Inferior parietal cortex (tissue), 1 donor: ENCODE measurements at regions not wholly inside any gene's neighbourhood (a gene's known extent, or its start where the extent isn't known, plus 50 kb on each side); places are given as distances from the start of the nearest gene placed in this dataset.
"Not testable (repeated sequence)": the region's sequence is repeated elsewhere in the genome, so short reads cannot be mapped to it uniquely, and the experiment has no call there.

Experiments
- DNase-seq: peaks from one replicate; pipeline ENCODE4 v3.0.0-alpha.2; 2016; ENCODE audit errors: extremely low spot score

- DNase-seq = no peak
These were observed 729.6 kb upstream of the NR2F2 start for GRCh38 chr15:95600884-95601283.

- no peak for DNase-seq
These were observed 729.0 kb upstream of the NR2F2 start for GRCh38 chr15:95601525-95601924.

- DNase-seq = no peak
These were observed 726.7 kb upstream of the NR2F2 start for GRCh38 chr15:95603802-95604201.

- DNase-seq = no peak
These were observed 725.9 kb upstream of the NR2F2 start for GRCh38 chr15:95604634-95605036.

- DNase-seq = no peak
These were observed 725.4 kb upstream of the NR2F2 start for GRCh38 chr15:95605098-95605497.

GRCh38 chr15:95606551-95606950 lies 723.9 kb upstream of the NR2F2 start:
- no peak for DNase-seq

- DNase-seq = no peak
These were observed 722.1 kb upstream of the NR2F2 start for GRCh38 chr15:95608371-95608770.

GRCh38 chr15:95609096-95609495 lies 721.4 kb upstream of the NR2F2 start:
- no peak for DNase-seq

- DNase-seq = no peak
These were observed 719.6 kb upstream of the NR2F2 start for GRCh38 chr15:95610945-95611344.

- no peak for DNase-seq
These were observed 715.1 kb upstream of the NR2F2 start for GRCh38 chr15:95615436-95615835.

- no peak for DNase-seq
These were observed 714.2 kb upstream of the NR2F2 start for GRCh38 chr15:95616306-95616705.

GRCh38 chr15:95620934-95621579 lies 709.4 kb upstream of the NR2F2 start:
- DNase-seq = no peak

GRCh38 chr15:95622843-95623242 lies 707.7 kb upstream of the NR2F2 start:
- DNase-seq = no peak

- DNase-seq = no peak
These were observed 706.4 kb upstream of the NR2F2 start for GRCh38 chr15:95624100-95624499.

- no peak for DNase-seq
These were observed 705.7 kb upstream of the NR2F2 start for GRCh38 chr15:95624616-95625361.

GRCh38 chr15:95626501-95627361 lies 703.8 kb upstream of the NR2F2 start:
- DNase-seq = no peak

- no peak for DNase-seq
These were observed 700.9 kb upstream of the NR2F2 start for GRCh38 chr15:95629503-95630168.

- DNase-seq = no peak
These were observed 699.8 kb upstream of the NR2F2 start for GRCh38 chr15:95630683-95631082.

GRCh38 chr15:95635666-95636065 lies 694.8 kb upstream of the NR2F2 start:
- no peak for DNase-seq

GRCh38 chr15:95636107-95636506 lies 694.4 kb upstream of the NR2F2 start:
- no peak for DNase-seq

- not testable (repeated sequence) for DNase-seq
These were observed 693.3 kb upstream of the NR2F2 start for GRCh38 chr15:95637234-95637633.

GRCh38 chr15:95639208-95639607 lies 691.3 kb upstream of the NR2F2 start:
- no peak for DNase-seq
